ENCODE measurements at regions not wholly inside any gene's neighbourhood (a gene's known extent, or its start where the extent isn't known, plus 50 kb on each side); places are given as distances from the start of the nearest gene placed in this dataset.
A peak's percentile ranks its signal among the peaks of the same experiment; 100 is the strongest.

GRCh38 chr4:123934096-123934495, 537.5 kb downstream of the SPRY1 start:
- Histone ChIP-seq H3K9me3 (peaks cover 3% of the 10 kb centered on the region; the same call in 1 of the 2 replicates), H3K4me3 (no peak overlapping the region), H3K27me3 (no peaks in the 10 kb centered on the region), H3K36me3 (no peaks in the 10 kb centered on the region)
- no peak for DNase-seq

- Histone ChIP-seq H3K27me3 (no peaks in the 10 kb centered on the region), H3K36me3 (no peaks in the 10 kb centered on the region), H3K9me3 (no peaks in the 10 kb centered on the region), H3K4me3 (no peak overlapping the region)
- DNase-seq, result no peak
Measured at GRCh38 chr4:123936621-123937043, 540.0 kb downstream of the SPRY1 start.

- no peak overlapping the region for H3K4me3 ChIP-seq
- no peak for DNase-seq
- no peaks in the 10 kb centered on the region for H3K27me3 ChIP-seq
- no peaks in the 10 kb centered on the region for H3K36me3 ChIP-seq
- H3K9me3 ChIP-seq, result no peaks in the 10 kb centered on the region
Measured at GRCh38 chr4:123937581-123937980, 541.0 kb downstream of the SPRY1 start.

- Histone ChIP-seq H3K36me3 (no peaks in the 10 kb centered on the region), H3K9me3 (no peaks in the 10 kb centered on the region), H3K4me3 (no peak overlapping the region), H3K27me3 (no peaks in the 10 kb centered on the region)
- DNase-seq, result no peak
Measured at GRCh38 chr4:123939621-123940020, 543.0 kb downstream of the SPRY1 start.

- Histone ChIP-seq H3K27me3 (no peaks in the 10 kb centered on the region), H3K9me3 (no peaks in the 10 kb centered on the region), H3K36me3 (no peaks in the 10 kb centered on the region), H3K4me3 (no peak overlapping the region)
- DNase-seq, result no peak
Measured at GRCh38 chr4:123940604-123941003, 544.0 kb downstream of the SPRY1 start.

- no peak for DNase-seq
- Histone ChIP-seq H3K36me3 (no peaks in the 10 kb centered on the region), H3K4me3 (no peak overlapping the region), H3K9me3 (no peaks in the 10 kb centered on the region), H3K27me3 (no peaks in the 10 kb centered on the region)
Measured at GRCh38 chr4:123941306-123941705, 544.7 kb downstream of the SPRY1 start.

- Histone ChIP-seq H3K4me3 (no peak overlapping the region), H3K36me3 (no peaks in the 10 kb centered on the region), H3K27me3 (no peaks in the 10 kb centered on the region), H3K9me3 (no peaks in the 10 kb centered on the region)
- DNase-seq, result no peak
Measured at GRCh38 chr4:123943976-123944375, 547.4 kb downstream of the SPRY1 start.

- Histone ChIP-seq H3K9me3 (no peaks in the 10 kb centered on the region), H3K36me3 (no peaks in the 10 kb centered on the region), H3K27me3 (no peaks in the 10 kb centered on the region), H3K4me3 (no peak overlapping the region)
- no peak for DNase-seq
Measured at GRCh38 chr4:123945301-123945700, 548.7 kb downstream of the SPRY1 start.

- DNase-seq, result no peak
- H3K36me3 ChIP-seq, result no peaks in the 10 kb centered on the region
- no peaks in the 10 kb centered on the region; the same call in 1 of the 2 replicates for H3K9me3 ChIP-seq
- H3K4me3 ChIP-seq, result no peak overlapping the region
- H3K27me3 ChIP-seq, result no peaks in the 10 kb centered on the region
Measured at GRCh38 chr4:123950530-123950929, 553.9 kb downstream of the SPRY1 start.

GRCh38 chr4:123952530-123953274, 556.1 kb downstream of the SPRY1 start:
- no peaks in the 10 kb centered on the region; the same call in 1 of the 2 replicates for H3K9me3 ChIP-seq
- no peak overlapping the region for H3K4me3 ChIP-seq
- no peaks in the 10 kb centered on the region for H3K36me3 ChIP-seq
- peak; percentile 22 for DNase-seq
- no peaks in the 10 kb centered on the region for H3K27me3 ChIP-seq

GRCh38 chr4:123953566-123953965, 557.0 kb downstream of the SPRY1 start:
- DNase-seq, result peak; percentile 6
- no peaks in the 10 kb centered on the region for H3K27me3 ChIP-seq
- no peak overlapping the region; the same call in 1 of the 2 replicates for H3K4me3 ChIP-seq
- no peaks in the 10 kb centered on the region for H3K36me3 ChIP-seq
- H3K9me3 ChIP-seq, result no peaks in the 10 kb centered on the region; the same call in 1 of the 2 replicates

- Histone ChIP-seq H3K36me3 (no peaks in the 10 kb centered on the region), H3K27me3 (no peaks in the 10 kb centered on the region), H3K9me3 (no peaks in the 10 kb centered on the region; the same call in 1 of the 2 replicates), H3K4me3 (peak overlapping the region; percentile 9; the same call in 1 of the 2 replicates)
- no peak for DNase-seq
Measured at GRCh38 chr4:123954220-123954619, 557.6 kb downstream of the SPRY1 start.

GRCh38 chr4:123955167-123955800, 558.7 kb downstream of the SPRY1 start:
- DNase-seq, result no peak
- H3K9me3 ChIP-seq, result no peaks in the 10 kb centered on the region; the same call in 1 of the 2 replicates
- no peaks in the 10 kb centered on the region for H3K36me3 ChIP-seq
- no peaks in the 10 kb centered on the region for H3K27me3 ChIP-seq
- no peak overlapping the region for H3K4me3 ChIP-seq

GRCh38 chr4:123956204-123956603, 559.6 kb downstream of the SPRY1 start:
- Histone ChIP-seq H3K27me3 (no peaks in the 10 kb centered on the region), H3K9me3 (no peaks in the 10 kb centered on the region; the same call in 1 of the 2 replicates), H3K36me3 (no peaks in the 10 kb centered on the region), H3K4me3 (no peak overlapping the region)
- no peak for DNase-seq

- no peaks in the 10 kb centered on the region for H3K36me3 ChIP-seq
- 0 out of 2 replicates have a peak, but pooled peaks cover 3% of the 10 kb centered on the region for H3K9me3 ChIP-seq
- DNase-seq, result no peak
- H3K4me3 ChIP-seq, result no peak overlapping the region
- H3K27me3 ChIP-seq, result no peaks in the 10 kb centered on the region
Measured at GRCh38 chr4:123966990-123967769, 570.6 kb downstream of the SPRY1 start.

GRCh38 chr4:123972031-123972430, 575.4 kb downstream of the SPRY1 start:
- Histone ChIP-seq H3K27me3 (no peaks in the 10 kb centered on the region), H3K4me3 (no peak overlapping the region), H3K9me3 (0 out of 2 replicates have a peak, but pooled peaks cover 3% of the 10 kb centered on the region), H3K36me3 (no peaks in the 10 kb centered on the region)
- DNase-seq, result no peak

Measured in MG63 (cell line).